Small intestine (tissue), 7 donors: ENCODE measurements at regions not wholly inside any gene's neighbourhood (a gene's known extent, or its start where the extent isn't known, plus 50 kb on each side); places are given as distances from the start of the nearest gene placed in this dataset.

Source experiments
- DNase-seq, 2 donors: peaks; one replicate each; pipeline versions ENCODE4 v3.0.0 to v3.0.0-alpha.2; 2013
- FAIRE-seq: peaks from 2 replicates; lab custom pipeline; 2012; peaks lifted over from hg19 to GRCh38; lab: Jason Lieb, UNC
- H3K27ac ChIP-seq, 3 donors: one replicate each; pipeline ENCODE4 v1.5.1; 2013; ENCODE audit warnings: low read length in 2 of 3, mild to moderate bottlenecking in 2 of 3, control low read depth in 1 of 3, inconsistent platforms in 1 of 3, low read depth in 1 of 3, moderate library complexity in 1 of 3
- H3K27me3 ChIP-seq, 3 donors: one replicate each; pipeline ENCODE4 v1.6.1; 2013; ENCODE audit warnings: low read length in 3 of 3, inconsistent platforms in 1 of 3; ENCODE audit not compliant: control insufficient read depth in 3 of 3, insufficient read depth in 3 of 3
- H3K36me3 ChIP-seq, 3 donors: one replicate each; pipeline ENCODE4 v1.6.1; 2013; ENCODE audit warnings: low read length in 3 of 3, inconsistent platforms in 1 of 3, low read depth in 1 of 3, mild to moderate bottlenecking in 1 of 3, moderate library complexity in 1 of 3; ENCODE audit not compliant: control insufficient read depth in 3 of 3, insufficient read depth in 2 of 3
- H3K4me1 ChIP-seq, 3 donors: one replicate each; pipeline ENCODE4 v1.6.1; 2013; ENCODE audit warnings: low read length in 2 of 3, inconsistent platforms in 1 of 3, low read depth in 1 of 3, mild to moderate bottlenecking in 1 of 3, moderate library complexity in 1 of 3; ENCODE audit not compliant: control insufficient read depth in 3 of 3, insufficient read depth in 2 of 3
- H3K4me3 ChIP-seq, 3 donors: one replicate each; pipeline ENCODE4 v1.5.1; 2013; ENCODE audit warnings: low read length in 3 of 3, control low read depth in 1 of 3, inconsistent platforms in 1 of 3, low read depth in 1 of 3, mild to moderate bottlenecking in 1 of 3, moderate library complexity in 1 of 3
- H3K9me3 ChIP-seq, 2 donors: one replicate each; pipeline ENCODE4 v1.6.1; 2013; ENCODE audit warnings: low read depth in 1 of 2, low read length in 1 of 2; ENCODE audit not compliant: control insufficient read depth in 2 of 2, insufficient read depth in 1 of 2
- WGBS, 3 donors: extraction: QIAGEN DNeasy Blood & Tissue Kit; methylation state at CpG; one replicate each; pipeline ENCODE4 v1.1.7; 2013; 5-methylcytosine and 5-hydroxymethylcytosine counted together
- donor health status: healthy with polysubstance abuse.
- donor health status: control.
- donor health status: control.
- donor health status: Bipolar disorder and iron deficiency.
- donor health status: healthy.

DNA sequence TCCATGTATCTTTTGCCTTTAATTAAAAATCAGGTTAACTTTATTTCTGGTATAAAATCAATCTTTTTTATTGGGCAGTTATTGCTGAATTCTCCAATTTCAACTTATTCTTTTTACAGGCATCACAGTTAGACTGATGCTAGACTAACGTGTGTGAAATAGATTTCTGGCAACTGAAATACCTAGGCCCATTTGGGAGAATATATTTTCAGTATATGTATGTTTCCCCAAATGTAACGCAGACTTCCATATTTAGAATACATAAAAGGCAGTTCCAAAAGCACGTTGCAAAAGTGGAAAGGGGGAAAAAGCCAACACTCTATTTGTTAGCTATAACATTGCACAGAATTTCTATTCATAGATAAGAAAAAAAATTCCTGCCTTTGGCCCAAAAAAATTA is 297.0 kb downstream of the ATP23 start:
- no peak overlapping the region for H3K27ac ChIP-seq
- DNase-seq = no peak
- no peaks in the 10 kb centered on the region for H3K27me3 ChIP-seq
- no peak for FAIRE-seq
- H3K4me1 ChIP-seq = no peaks in the 10 kb centered on the region
- no peaks in the 10 kb centered on the region for H3K9me3 ChIP-seq
- no peaks in the 10 kb centered on the region for H3K36me3 ChIP-seq
- no peak overlapping the region for H3K4me3 ChIP-seq
- WGBS, 3 donors = 59 to 70% (median 69%) methylated on average over 3 of the region's 3 CpGs

DNA sequence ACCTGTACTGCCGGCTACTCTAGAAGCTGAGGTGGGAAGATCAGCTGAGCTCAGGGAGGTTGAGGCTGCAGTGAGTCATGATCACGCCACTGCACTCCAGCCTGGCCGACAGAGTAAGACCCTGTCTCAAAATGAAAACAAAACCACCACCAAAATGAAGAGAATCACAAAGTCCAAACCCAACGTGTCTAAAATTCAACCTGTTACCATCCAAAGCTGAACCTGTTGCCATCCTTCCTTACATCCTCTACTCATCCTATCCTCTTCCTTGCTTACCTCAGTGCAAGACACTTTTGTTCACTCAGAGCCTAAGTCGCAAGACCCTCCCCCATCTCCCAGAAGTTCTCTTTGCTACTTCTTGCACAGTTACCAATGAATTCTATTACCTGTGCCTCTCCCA is 299.7 kb downstream of the ATP23 start:
- WGBS, 3 donors = 84 to 89% (median 87%) methylated on average over 5 of the region's 5 CpGs
- no peaks in the 10 kb centered on the region for H3K27me3 ChIP-seq

DNA sequence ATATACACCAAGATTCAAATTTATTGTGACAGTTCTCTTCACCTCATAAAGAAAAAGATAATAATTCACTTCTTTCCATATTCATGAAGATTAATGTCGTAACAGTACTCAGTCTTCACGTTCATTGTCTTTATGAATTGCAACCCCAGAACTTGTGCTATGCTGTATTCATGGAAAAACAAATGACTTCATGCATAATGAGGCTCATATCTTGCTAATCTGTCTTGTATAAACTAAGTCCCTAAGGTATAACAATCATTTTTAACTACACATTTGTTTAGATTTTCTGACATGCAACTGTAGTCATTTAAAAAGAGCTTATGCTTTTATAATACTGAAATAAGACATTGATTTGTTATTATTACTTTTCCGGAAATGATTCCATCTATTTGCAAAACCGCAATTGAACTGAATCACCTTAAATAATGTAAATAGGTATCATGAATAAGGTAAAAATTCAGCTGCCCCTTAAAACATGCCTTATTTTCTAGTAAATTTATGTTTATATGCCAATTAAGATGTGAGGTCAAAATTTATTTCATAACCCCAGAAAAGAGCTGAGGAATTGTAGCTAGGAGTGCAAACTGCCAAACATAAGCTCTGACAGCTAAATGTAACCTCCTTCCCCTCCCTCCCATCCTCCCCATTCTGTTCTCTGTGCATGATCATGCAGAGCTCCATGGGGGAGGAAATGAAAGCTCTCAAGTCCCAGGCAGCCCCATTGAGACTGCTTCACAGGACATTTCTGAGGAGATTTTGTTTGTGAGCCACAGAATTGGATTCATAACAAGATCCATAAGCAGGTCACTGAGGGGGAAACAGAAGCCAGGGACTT is 301.6 kb downstream of the ATP23 start:
- no peaks in the 10 kb centered on the region for H3K36me3 ChIP-seq
- 67 to 78% (median 73%) methylated on average over 4 of the region's 4 CpGs for WGBS, 3 donors
- DNase-seq (no peak), FAIRE-seq (no peak)
- no peaks in the 10 kb centered on the region for H3K4me1 ChIP-seq
- no peaks in the 10 kb centered on the region for H3K27me3 ChIP-seq
- H3K4me3 ChIP-seq = no peak overlapping the region
- H3K27ac ChIP-seq = no peak overlapping the region
- no peaks in the 10 kb centered on the region for H3K9me3 ChIP-seq

More for the DNA sequence above, 299.7 kb downstream of the ATP23 start:
- Histone ChIP-seq H3K4me3 (no peak overlapping the region), H3K36me3 (no peaks in the 10 kb centered on the region), H3K27ac (no peak overlapping the region), H3K4me1 (no peaks in the 10 kb centered on the region), H3K9me3 (no peaks in the 10 kb centered on the region)
- no peak for FAIRE-seq
- no peak for DNase-seq

DNA sequence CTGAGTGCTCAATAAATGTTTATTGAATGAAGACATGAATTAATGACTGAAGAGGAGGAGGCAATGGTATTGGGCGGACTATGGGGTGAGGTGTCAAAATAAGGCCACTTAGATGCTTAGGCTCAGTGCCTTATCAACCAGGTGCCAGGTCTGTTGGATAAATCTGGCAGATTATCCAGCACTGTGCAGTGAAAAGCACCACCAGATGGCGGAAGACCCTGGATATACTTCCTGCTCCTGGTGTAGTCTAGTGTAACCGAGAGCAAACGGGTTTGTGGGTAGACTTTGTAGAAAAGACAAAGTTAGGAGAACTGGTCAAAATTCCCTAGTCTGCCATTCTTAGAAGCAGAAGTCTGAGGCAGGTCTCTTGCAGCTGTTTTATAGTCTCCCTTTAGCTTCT is 306.3 kb downstream of the ATP23 start:
- Histone ChIP-seq H3K27me3 (no peaks in the 10 kb centered on the region), H3K4me3 (no peak overlapping the region), H3K9me3 (no peaks in the 10 kb centered on the region), H3K4me1 (no peaks in the 10 kb centered on the region), H3K27ac (no peak overlapping the region), H3K36me3 (no peaks in the 10 kb centered on the region)
- DNase-seq = no peak
- WGBS, 3 donors = 77 to 87% (median 77%) methylated on average over 4 of the region's 4 CpGs
- FAIRE-seq = no peak

DNA sequence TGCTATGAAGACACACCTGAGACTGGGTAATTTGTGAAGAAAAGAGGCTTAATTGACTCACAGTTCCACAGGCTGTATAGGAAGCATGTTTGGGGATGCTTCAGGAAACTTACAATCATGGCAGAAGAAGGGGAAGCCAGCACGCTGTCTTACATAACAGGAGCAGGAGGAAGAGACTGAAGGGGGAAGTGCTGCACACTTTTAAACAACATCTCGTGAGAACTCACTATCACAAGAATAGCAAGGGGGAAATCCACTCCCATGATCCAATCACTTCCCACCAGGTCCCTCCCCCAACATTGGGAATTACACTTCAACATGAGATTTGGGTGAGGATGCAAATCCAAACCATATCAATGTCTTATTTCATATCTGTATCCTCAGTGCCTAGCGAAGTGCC is 307.2 kb downstream of the ATP23 start:
- no peaks in the 10 kb centered on the region for H3K9me3 ChIP-seq
- DNase-seq = no peak
- 59 to 72% (median 68%) methylated on average over 3 of the region's 3 CpGs for WGBS, 3 donors
- H3K36me3 ChIP-seq = no peaks in the 10 kb centered on the region
- no peak overlapping the region for H3K27ac ChIP-seq
- no peaks in the 10 kb centered on the region for H3K27me3 ChIP-seq
- H3K4me1 ChIP-seq = no peaks in the 10 kb centered on the region
- no peak for FAIRE-seq
- no peak overlapping the region for H3K4me3 ChIP-seq

DNA sequence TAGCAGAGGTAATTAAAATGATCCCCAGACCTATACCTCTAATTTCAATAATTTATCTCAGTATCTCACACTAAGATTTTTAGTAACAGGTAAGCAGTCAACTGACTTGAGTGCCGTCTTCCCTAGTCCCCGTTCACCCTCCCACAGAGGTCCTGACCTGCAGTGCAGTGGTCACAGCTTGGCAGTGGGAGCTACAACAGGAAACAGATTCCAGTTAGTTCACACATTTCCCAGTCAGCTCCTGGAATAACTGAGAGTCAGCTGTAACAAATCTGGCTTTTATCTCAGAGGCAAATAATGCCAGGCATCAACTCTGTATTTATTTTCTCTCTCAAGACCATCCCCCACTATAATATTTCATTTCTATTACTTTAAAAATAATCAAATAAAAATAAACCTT is 308.2 kb downstream of the ATP23 start:
- Histone ChIP-seq H3K36me3 (no peaks in the 10 kb centered on the region), H3K27ac (no peak overlapping the region), H3K9me3 (no peaks in the 10 kb centered on the region), H3K27me3 (peaks cover 0 to 3% (median 0%) of the 10 kb centered on the region in 3 donors), H3K4me3 (no peak overlapping the region), H3K4me1 (no peaks in the 10 kb centered on the region)
- no peak for DNase-seq
- no peak for FAIRE-seq
- WGBS, 3 donors = 48 to 72% (median 63%) methylated on average over 2 of the region's 2 CpGs

DNA sequence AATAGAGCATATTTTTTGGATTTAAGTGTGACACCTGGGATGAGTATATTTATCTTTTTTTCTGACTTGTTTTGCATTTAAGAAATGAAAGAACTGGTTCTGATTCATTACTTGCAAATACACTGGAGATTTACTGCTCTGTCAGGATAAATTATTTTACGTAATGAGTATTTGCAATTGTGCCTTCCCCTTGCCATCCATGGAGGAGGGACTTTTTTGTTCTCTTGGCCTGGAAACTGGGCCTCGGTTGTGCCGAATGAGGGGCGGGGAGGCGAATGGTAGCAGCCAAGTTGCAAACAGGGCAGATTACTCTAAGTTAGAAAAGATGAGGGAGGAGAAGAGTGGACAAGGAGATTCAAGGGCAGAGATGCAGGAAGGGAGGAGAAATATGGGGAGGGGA is 308.7 kb downstream of the ATP23 start:
- DNase-seq = no peak
- Histone ChIP-seq H3K27me3 (peaks cover 0 to 4% (median 0%) of the 10 kb centered on the region in 3 donors), H3K4me3 (no peak overlapping the region), H3K4me1 (no peaks in the 10 kb centered on the region), H3K27ac (no peak overlapping the region), H3K9me3 (no peaks in the 10 kb centered on the region), H3K36me3 (no peaks in the 10 kb centered on the region)
- FAIRE-seq = no peak
- 81 to 92% (median 91%) methylated on average over 5 of the region's 5 CpGs for WGBS, 3 donors

DNA sequence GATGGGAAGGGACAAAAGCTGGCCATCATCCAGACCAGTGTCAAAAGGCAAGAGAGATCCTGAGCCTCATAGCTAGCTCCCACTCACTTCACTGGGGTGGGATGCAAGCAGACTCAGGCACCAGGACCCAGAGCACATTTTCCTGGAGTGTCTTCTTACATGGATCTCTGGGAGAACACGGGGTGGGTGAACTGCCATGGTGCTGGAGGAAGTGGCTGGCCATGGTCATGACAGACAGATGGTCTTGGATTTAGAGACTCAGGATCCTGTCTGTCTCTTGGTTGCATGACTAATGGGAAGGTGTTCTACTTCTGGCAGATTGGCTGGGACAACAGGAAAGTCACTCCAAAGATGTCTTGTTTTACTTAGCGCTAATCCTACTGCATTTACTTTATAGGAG is 311.5 kb downstream of the ATP23 start:
- H3K4me1 ChIP-seq = no peaks in the 10 kb centered on the region
- H3K27ac ChIP-seq = no peak overlapping the region
- WGBS, 3 donors = 73 to 78% (median 73%) methylated on average over 2 of the region's 2 CpGs
- peaks cover 0 to 4% (median 0%) of the 10 kb centered on the region in 3 donors for H3K27me3 ChIP-seq
- no peaks in the 10 kb centered on the region for H3K36me3 ChIP-seq
- DNase-seq (no peak), FAIRE-seq (no peak)
- H3K4me3 ChIP-seq = no peak overlapping the region
- no peaks in the 10 kb centered on the region for H3K9me3 ChIP-seq

DNA sequence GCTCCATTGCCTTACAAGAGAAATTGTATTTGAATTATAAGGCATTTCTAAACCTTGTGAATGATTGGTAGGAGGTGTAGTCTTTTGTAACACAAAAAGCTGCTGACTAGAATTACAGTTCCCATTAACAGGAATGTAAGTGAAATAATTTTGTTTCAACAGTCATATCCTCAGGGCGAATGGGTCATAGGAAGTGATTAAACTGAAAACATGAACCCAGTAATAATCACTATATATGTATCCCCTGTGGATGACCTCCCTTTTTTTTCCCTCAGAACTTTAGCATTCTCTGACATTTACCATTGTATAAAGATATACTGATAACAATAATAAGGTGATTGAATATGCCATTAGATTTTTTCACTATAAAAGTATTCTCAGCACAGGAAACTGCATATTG is 312.3 kb downstream of the ATP23 start:
- no peaks in the 10 kb centered on the region for H3K36me3 ChIP-seq
- no peak overlapping the region for H3K27ac ChIP-seq
- no peaks in the 10 kb centered on the region for H3K9me3 ChIP-seq
- no peak for FAIRE-seq
- DNase-seq = no peak
- H3K4me1 ChIP-seq = no peaks in the 10 kb centered on the region
- 69 to 78% (median 71%) methylated on average over 1 of the region's 1 CpG for WGBS, 3 donors
- H3K27me3 ChIP-seq = peaks cover 0 to 4% (median 0%) of the 10 kb centered on the region in 3 donors
- H3K4me3 ChIP-seq = no peak overlapping the region
